ENCODE measurements at regions not wholly inside any gene's neighbourhood (a gene's known extent, or its start where the extent isn't known, plus 50 kb on each side); places are given as distances from the start of the nearest gene placed in this dataset.

DNA sequence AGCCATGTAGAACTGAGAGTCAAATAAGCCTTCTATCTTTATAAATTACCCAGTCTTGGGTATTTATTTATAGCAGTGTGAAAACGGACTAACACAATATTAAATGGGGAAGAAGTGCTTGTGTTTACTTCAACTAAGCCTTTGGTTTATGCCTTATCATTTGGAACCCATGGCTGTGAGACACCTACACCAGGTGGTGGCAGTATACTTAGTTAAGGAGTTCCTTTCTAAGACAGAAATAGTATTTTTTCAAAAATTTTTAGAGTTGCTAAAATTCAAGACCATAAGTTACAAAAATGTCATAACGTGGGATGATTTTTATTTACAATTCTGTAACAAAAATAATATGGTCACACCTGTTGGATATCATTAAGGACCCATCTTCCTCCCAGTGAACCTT is 354.5 kb upstream of the SOX14 start:
- no peak overlapping the region for H3K27ac ChIP-seq (ENCODE audit: low read depth in 1 of 2, low read length in 2 of 2)
- H3K4me1 ChIP-seq (ENCODE audit: control insufficient read depth in 4 of 4, insufficient read depth in 4 of 4, low read length in 3 of 4), result no peaks in the 10 kb centered on the region
- peaks cover 0 to 2% (median 0%) of the 10 kb centered on the region in 4 donors for H3K27me3 ChIP-seq (ENCODE audit: control insufficient read depth in 4 of 4, insufficient read depth in 4 of 4, low read length in 3 of 4)
- H3K9me3 ChIP-seq (ENCODE audit: control insufficient read depth in 4 of 4, low read length in 3 of 4), result no peaks in the 10 kb centered on the region
- TF ChIP-seq RAD21 (IDR thresholded peaks at IDR 0.05), result no peak
- TF ChIP-seq FOXA1 (IDR thresholded peaks at IDR 0.05), result no peak
- no peak for TF ChIP-seq RXRA (IDR thresholded peaks at IDR 0.05)
- no peak for TF ChIP-seq FOXA2 (IDR thresholded peaks at IDR 0.05)
- TF ChIP-seq, protein P1, sequence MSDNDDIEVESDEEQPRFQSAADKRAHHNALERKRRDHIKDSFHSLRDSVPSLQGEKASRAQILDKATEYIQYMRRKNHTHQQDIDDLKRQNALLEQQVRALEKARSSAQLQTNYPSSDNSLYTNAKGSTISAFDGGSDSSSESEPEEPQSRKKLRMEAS (IDR thresholded peaks at IDR 0.05), result no peak
- TF ChIP-seq, protein P2, sequence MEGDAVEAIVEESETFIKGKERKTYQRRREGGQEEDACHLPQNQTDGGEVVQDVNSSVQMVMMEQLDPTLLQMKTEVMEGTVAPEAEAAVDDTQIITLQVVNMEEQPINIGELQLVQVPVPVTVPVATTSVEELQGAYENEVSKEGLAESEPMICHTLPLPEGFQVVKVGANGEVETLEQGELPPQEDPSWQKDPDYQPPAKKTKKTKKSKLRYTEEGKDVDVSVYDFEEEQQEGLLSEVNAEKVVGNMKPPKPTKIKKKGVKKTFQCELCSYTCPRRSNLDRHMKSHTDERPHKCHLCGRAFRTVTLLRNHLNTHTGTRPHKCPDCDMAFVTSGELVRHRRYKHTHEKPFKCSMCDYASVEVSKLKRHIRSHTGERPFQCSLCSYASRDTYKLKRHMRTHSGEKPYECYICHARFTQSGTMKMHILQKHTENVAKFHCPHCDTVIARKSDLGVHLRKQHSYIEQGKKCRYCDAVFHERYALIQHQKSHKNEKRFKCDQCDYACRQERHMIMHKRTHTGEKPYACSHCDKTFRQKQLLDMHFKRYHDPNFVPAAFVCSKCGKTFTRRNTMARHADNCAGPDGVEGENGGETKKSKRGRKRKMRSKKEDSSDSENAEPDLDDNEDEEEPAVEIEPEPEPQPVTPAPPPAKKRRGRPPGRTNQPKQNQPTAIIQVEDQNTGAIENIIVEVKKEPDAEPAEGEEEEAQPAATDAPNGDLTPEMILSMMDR (IDR thresholded peaks at IDR 0.05; ENCODE audit: low read depth, low read length, missing input control), result no peak
- TF ChIP-seq YY1 (IDR thresholded peaks at IDR 0.05), result no peak
- TF ChIP-seq HNF4A (conservative IDR thresholded peaks at IDR 0.05), result no peak
- TF ChIP-seq GABPA (IDR thresholded peaks at IDR 0.05 in 1 of 2, conservative IDR thresholded peaks at IDR 0.05 in 1 of 2), result no peak
- TF ChIP-seq TAF1 (conservative IDR thresholded peaks at IDR 0.05), result no peak
- TF ChIP-seq EGR1 (IDR thresholded peaks at IDR 0.05; ENCODE audit: low read depth in 2 of 2), result no peak
- TF ChIP-seq SP1 (IDR thresholded peaks at IDR 0.05), result no peak
- WGBS, result 30% methylated on average over 2 of the region's 2 CpGs
- no peak for DNase-seq (ENCODE audit: low spot score)
- no peaks in the 10 kb centered on the region for H3K36me3 ChIP-seq (ENCODE audit: control insufficient read depth in 4 of 4, insufficient read depth in 3 of 4, low read depth in 1 of 4, low read length in 3 of 4)
- H3K9ac ChIP-seq (ENCODE audit: low read depth in 1 of 2, low read length in 2 of 2), result no peak overlapping the region
- H3K4me3 ChIP-seq (ENCODE audit: low read depth in 1 of 3, low read length in 3 of 3), result no peak overlapping the region

DNA sequence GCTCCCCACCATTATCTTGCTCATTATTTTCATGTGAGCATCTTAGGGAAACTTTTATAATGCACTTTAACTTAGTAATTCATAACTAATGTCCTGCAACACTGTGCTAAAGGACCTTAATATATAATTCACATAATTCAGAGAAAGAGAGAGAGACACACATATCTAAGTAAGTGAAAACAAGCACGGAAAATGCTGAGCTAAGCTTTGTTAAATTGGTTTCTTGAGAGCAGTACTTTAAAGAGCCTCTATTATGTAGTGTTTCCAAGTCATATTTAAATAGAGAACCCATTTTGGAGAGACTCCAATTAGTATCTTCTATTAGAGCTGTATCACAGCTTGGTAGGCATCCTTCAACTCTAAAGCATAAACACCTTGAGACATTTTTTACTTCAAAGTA is 354.1 kb upstream of the SOX14 start:
- Histone ChIP-seq H3K27ac (ENCODE audit: low read depth in 1 of 2, low read length in 2 of 2) (no peak overlapping the region), H3K4me3 (ENCODE audit: low read depth in 1 of 3, low read length in 3 of 3) (no peak overlapping the region), H3K27me3 (ENCODE audit: control insufficient read depth in 4 of 4, insufficient read depth in 4 of 4, low read length in 3 of 4) (peaks cover 0 to 2% (median 0%) of the 10 kb centered on the region in 4 donors), H3K9ac (ENCODE audit: low read depth in 1 of 2, low read length in 2 of 2) (no peak overlapping the region), H3K9me3 (ENCODE audit: control insufficient read depth in 4 of 4, low read length in 3 of 4) (no peaks in the 10 kb centered on the region), H3K36me3 (ENCODE audit: control insufficient read depth in 4 of 4, insufficient read depth in 3 of 4, low read depth in 1 of 4, low read length in 3 of 4) (no peaks in the 10 kb centered on the region), H3K4me1 (ENCODE audit: control insufficient read depth in 4 of 4, insufficient read depth in 4 of 4, low read length in 3 of 4) (no peaks in the 10 kb centered on the region)
- no peak for DNase-seq (ENCODE audit: low spot score)
- TF ChIP-seq SP1 (IDR thresholded peaks at IDR 0.05), result no peak
- TF ChIP-seq FOXA1 (IDR thresholded peaks at IDR 0.05), result no peak
- TF ChIP-seq JUND (IDR thresholded peaks at IDR 0.05), result no peak
- TF ChIP-seq, protein P3, sequence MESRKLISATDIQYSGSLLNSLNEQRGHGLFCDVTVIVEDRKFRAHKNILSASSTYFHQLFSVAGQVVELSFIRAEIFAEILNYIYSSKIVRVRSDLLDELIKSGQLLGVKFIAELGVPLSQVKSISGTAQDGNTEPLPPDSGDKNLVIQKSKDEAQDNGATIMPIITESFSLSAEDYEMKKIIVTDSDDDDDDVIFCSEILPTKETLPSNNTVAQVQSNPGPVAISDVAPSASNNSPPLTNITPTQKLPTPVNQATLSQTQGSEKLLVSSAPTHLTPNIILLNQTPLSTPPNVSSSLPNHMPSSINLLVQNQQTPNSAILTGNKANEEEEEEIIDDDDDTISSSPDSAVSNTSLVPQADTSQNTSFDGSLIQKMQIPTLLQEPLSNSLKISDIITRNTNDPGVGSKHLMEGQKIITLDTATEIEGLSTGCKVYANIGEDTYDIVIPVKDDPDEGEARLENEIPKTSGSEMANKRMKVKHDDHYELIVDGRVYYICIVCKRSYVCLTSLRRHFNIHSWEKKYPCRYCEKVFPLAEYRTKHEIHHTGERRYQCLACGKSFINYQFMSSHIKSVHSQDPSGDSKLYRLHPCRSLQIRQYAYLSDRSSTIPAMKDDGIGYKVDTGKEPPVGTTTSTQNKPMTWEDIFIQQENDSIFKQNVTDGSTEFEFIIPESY (IDR thresholded peaks at IDR 0.05), result no peak
- TF ChIP-seq YY1 (IDR thresholded peaks at IDR 0.05), result no peak
- TF ChIP-seq RXRA (IDR thresholded peaks at IDR 0.05), result no peak
- TF ChIP-seq, protein P2 (IDR thresholded peaks at IDR 0.05; ENCODE audit: low read depth, low read length, missing input control), result no peak
- TF ChIP-seq HNF4G (IDR thresholded peaks at IDR 0.05), result no peak
- TF ChIP-seq GABPA (IDR thresholded peaks at IDR 0.05 in 1 of 2, conservative IDR thresholded peaks at IDR 0.05 in 1 of 2), result no peak
- no peak for TF ChIP-seq TAF1 (conservative IDR thresholded peaks at IDR 0.05)
- 68% methylated on average over 1 of the region's 1 CpG for WGBS

Measured in liver (tissue), 8 donors.